ENCODE measurements at regions not wholly inside any gene's neighbourhood (a gene's known extent, or its start where the extent isn't known, plus 50 kb on each side); places are given as distances from the start of the nearest gene placed in this dataset.

DNA sequence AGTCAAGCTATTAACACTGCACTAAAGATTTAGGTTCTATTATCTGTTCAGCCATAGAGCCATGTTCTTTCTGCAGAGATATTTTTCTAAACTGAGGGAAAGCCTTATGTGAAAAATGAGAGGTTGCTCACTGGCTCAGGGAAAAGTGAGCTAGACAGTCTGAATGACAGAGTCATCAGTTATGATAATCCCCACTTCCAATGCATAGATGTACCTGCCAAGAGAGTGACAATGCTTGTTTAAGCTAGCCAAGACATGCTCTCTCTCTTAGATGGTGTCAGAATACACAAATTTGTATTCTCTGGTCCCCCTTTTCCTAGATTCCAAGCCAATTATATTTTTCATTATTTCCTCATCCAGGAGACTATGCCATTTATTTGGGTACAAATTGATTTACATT lies 176.9 kb upstream of the FRMD6 start:
- TF ChIP-seq, protein P1, sequence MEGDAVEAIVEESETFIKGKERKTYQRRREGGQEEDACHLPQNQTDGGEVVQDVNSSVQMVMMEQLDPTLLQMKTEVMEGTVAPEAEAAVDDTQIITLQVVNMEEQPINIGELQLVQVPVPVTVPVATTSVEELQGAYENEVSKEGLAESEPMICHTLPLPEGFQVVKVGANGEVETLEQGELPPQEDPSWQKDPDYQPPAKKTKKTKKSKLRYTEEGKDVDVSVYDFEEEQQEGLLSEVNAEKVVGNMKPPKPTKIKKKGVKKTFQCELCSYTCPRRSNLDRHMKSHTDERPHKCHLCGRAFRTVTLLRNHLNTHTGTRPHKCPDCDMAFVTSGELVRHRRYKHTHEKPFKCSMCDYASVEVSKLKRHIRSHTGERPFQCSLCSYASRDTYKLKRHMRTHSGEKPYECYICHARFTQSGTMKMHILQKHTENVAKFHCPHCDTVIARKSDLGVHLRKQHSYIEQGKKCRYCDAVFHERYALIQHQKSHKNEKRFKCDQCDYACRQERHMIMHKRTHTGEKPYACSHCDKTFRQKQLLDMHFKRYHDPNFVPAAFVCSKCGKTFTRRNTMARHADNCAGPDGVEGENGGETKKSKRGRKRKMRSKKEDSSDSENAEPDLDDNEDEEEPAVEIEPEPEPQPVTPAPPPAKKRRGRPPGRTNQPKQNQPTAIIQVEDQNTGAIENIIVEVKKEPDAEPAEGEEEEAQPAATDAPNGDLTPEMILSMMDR (IDR thresholded peaks at IDR 0.05): no peak
- Histone ChIP-seq H3K27me3 (peaks cover 13% of the 10 kb centered on the region), H3K36me3 (no peaks in the 10 kb centered on the region), H3K27ac (no peak overlapping the region), H3K4me1 (ENCODE audit: control insufficient read depth in 1 of 2, insufficient read depth in 1 of 2, low read depth in 1 of 2, low read length in 1 of 2) (no peaks in the 10 kb centered on the region), H3K4me3 (ENCODE audit: low read depth in 1 of 2, low read length in 1 of 2) (no peak overlapping the region), H3K9me3 (no peaks in the 10 kb centered on the region)

DNA sequence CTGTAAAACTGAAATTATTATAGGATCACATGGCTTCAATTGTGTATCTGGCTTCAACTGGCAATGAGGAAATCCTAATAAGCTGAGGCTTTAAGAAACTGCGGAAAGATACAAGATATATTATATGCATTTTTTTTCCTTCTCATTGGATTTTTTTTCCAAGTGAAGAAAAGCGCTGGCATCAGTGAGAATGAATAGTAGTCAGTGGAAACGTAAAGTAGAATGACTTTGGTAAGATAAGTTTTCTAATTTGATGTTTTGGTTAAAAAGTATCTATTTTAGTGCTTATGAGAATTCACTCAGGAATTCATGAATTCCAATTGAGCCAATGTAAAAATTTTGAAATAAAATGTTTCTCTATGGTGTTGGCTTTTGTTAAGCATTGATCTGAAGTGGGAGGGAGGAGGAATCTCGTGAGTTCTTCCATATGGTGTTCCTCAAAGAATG lies 173.5 kb upstream of the FRMD6 start:
- Histone ChIP-seq H3K9me3 (no peaks in the 10 kb centered on the region), H3K4me3 (ENCODE audit: low read depth in 1 of 2, low read length in 1 of 2) (no peak overlapping the region), H3K4me1 (ENCODE audit: control insufficient read depth in 1 of 2, insufficient read depth in 1 of 2, low read depth in 1 of 2, low read length in 1 of 2) (no peaks in the 10 kb centered on the region), H3K27ac (no peak overlapping the region), H3K27me3 (peaks cover 13% of the 10 kb centered on the region), H3K36me3 (no peaks in the 10 kb centered on the region)
- TF ChIP-seq, protein P1 (IDR thresholded peaks at IDR 0.05): no peak

DNA sequence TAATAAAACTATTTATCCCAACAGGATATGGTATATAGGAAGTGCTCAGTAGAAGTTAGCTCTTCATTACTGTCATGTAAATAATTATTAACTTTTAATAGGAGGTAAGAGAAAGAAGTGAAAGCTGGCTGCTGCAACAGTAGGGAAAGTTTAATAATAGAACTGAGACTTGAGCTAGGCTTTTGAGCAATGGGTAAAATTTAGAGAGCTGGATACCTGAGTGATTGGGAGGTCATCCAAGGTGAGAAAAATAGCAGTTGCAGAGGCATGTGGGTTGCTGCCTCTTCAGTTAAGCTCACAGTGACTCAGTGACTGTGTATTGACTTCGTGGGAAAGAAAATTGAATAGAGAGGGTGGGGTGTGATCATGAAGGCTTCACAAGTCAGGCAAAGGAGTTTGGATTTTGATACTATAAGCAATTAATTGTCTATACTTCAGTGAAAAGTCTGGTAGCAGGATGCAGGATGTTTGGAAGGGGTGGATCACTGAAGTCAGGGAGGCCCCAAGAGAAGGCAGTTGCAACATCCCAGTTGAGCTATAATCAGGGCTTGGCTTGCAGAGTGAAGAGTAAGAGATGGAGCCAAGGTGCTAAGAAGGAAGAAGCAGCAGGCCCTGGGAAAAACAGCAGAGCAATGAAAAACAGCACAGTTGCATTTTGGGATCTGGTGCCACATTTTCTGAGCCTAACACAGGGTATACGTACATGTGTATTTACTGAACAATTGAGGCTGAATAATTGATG lies 172.0 kb upstream of the FRMD6 start:
- Histone ChIP-seq H3K27me3 (peaks cover 8% of the 10 kb centered on the region), H3K27ac (no peak overlapping the region), H3K4me3 (ENCODE audit: low read depth in 1 of 2, low read length in 1 of 2) (no peak overlapping the region), H3K4me1 (ENCODE audit: control insufficient read depth in 1 of 2, insufficient read depth in 1 of 2, low read depth in 1 of 2, low read length in 1 of 2) (no peaks in the 10 kb centered on the region), H3K36me3 (no peaks in the 10 kb centered on the region), H3K9me3 (no peaks in the 10 kb centered on the region)
- TF ChIP-seq, protein P1 (IDR thresholded peaks at IDR 0.05): no peak

DNA sequence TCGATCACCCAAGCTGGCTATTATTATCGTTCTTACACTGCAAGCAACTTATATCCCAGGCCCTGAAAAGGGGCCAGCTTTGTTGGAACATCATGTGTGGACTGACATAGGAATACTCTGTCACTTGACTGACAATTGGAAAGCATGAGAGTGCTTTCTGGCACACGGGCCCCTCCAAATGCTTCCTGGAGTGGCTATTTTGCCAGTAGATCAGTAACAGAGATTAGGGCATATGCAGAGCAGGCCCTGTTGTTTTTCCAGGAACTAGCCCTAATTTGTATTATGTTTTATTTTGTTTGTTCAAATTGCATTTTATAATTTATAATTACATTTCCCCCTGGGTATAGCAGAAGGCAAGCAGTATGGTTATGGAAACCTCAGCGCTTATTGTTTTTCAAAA lies 170.1 kb upstream of the FRMD6 start:
- H3K27me3 ChIP-seq: no peaks in the 10 kb centered on the region
- no peaks in the 10 kb centered on the region for H3K4me1 ChIP-seq (ENCODE audit: control insufficient read depth in 1 of 2, insufficient read depth in 1 of 2, low read depth in 1 of 2, low read length in 1 of 2)
- no peak overlapping the region for H3K27ac ChIP-seq
- no peaks in the 10 kb centered on the region for H3K36me3 ChIP-seq
- no peaks in the 10 kb centered on the region for H3K9me3 ChIP-seq
- H3K4me3 ChIP-seq (ENCODE audit: low read depth in 1 of 2, low read length in 1 of 2): no peak overlapping the region
- TF ChIP-seq, protein P1 (IDR thresholded peaks at IDR 0.05): no peak

DNA sequence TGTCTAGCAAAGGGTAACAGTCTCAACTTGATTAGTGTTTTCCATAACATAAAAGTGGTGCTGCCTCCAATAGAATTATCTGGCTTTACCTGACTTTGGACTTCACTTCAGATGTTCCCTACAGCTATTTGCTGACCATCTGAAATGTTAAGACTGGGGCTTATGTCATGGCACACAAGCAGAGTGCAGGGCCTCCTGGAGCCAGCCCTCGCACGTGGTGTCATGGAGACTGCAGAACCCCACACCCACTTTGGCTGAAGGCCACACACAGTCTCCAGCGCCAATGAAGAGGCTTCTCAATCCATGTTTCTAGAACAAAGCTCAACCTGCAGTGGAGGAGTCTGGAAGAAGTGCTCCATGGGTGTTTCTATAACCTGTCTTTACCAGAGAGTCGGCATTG lies 169.6 kb upstream of the FRMD6 start:
- TF ChIP-seq, protein P1 (IDR thresholded peaks at IDR 0.05): no peak
- no peaks in the 10 kb centered on the region for H3K9me3 ChIP-seq
- H3K4me1 ChIP-seq (ENCODE audit: control insufficient read depth in 1 of 2, insufficient read depth in 1 of 2, low read depth in 1 of 2, low read length in 1 of 2): no peaks in the 10 kb centered on the region
- H3K27me3 ChIP-seq: no peaks in the 10 kb centered on the region
- H3K36me3 ChIP-seq: no peaks in the 10 kb centered on the region
- H3K27ac ChIP-seq: no peak overlapping the region
- no peak overlapping the region for H3K4me3 ChIP-seq (ENCODE audit: low read depth in 1 of 2, low read length in 1 of 2)
